NT2/D1 (cell line): ENCODE measurements at regions not wholly inside any gene's neighbourhood (a gene's known extent, or its start where the extent isn't known, plus 50 kb on each side); places are given as distances from the start of the nearest gene placed in this dataset.

Source experiments
- YY1 ChIP-seq: IDR thresholded peaks from 2 replicates; pipeline ENCODE4 v1.6.1; 2011; ENCODE audit not compliant: insufficient read length, insufficient read depth
- ZNF274 ChIP-seq: IDR thresholded peaks from 2 replicates; pipeline ENCODE4 v1.6.1; 2011; ENCODE audit warnings: mild to moderate bottlenecking, low read depth, low read length

GRCh38 chr2:175579646-175580045 is 398.1 kb upstream of the ATP5MC3 start:
- TF ChIP-seq YY1, result no peak
- no peak for TF ChIP-seq ZNF274
